ENCODE measurements at regions not wholly inside any gene's neighbourhood (a gene's known extent, or its start where the extent isn't known, plus 50 kb on each side); places are given as distances from the start of the nearest gene placed in this dataset.
"Not testable (repeated sequence)": the region's sequence is repeated elsewhere in the genome, so short reads cannot be mapped to it uniquely, and the experiment has no call there.

- no peaks in the 10 kb centered on the region for H3K27me3 ChIP-seq
- H3K4me3 ChIP-seq: no peak overlapping the region
- 42 to 45% methylated on average over 5 of the region's 5 CpGs for WGBS, 2 donors (ENCODE audit: low coverage in 1 of 2)
- H3K4me1 ChIP-seq: no peaks in the 10 kb centered on the region
- H3K27ac ChIP-seq: no peak overlapping the region
- no peak for TF ChIP-seq CTCF (IDR thresholded peaks at IDR 0.05)
- no peak for TF ChIP-seq POLR2AphosphoS5 (IDR thresholded peaks at IDR 0.05)
- TF ChIP-seq EP300 (IDR thresholded peaks at IDR 0.05): no peak
- no peak for TF ChIP-seq POLR2A (IDR thresholded peaks at IDR 0.05)
- no peaks in the 10 kb centered on the region for H3K36me3 ChIP-seq
- H3K9me3 ChIP-seq: no peaks in the 10 kb centered on the region
- no peak for ATAC-seq
These were observed 302.7 kb upstream of the SMIM21 start for GRCh38 chr18:75730249-75730648.

- H3K9me3 ChIP-seq: no peaks in the 10 kb centered on the region
- TF ChIP-seq EP300 (IDR thresholded peaks at IDR 0.05) (no peak), CTCF (IDR thresholded peaks at IDR 0.05) (no peak), POLR2A (IDR thresholded peaks at IDR 0.05) (no peak), POLR2AphosphoS5 (IDR thresholded peaks at IDR 0.05) (no peak)
- H3K27me3 ChIP-seq: no peaks in the 10 kb centered on the region
- no peak overlapping the region for H3K4me3 ChIP-seq
- WGBS, 2 donors (ENCODE audit: low coverage in 1 of 2): 73% methylated on average over 4 of the region's 7 CpGs; no CpG with 5 or more reads in 1 of the 2 donors
- H3K27ac ChIP-seq: no peak overlapping the region
- H3K36me3 ChIP-seq: no peaks in the 10 kb centered on the region
- ATAC-seq: no peak
- H3K4me1 ChIP-seq: no peaks in the 10 kb centered on the region
These were observed 301.1 kb upstream of the SMIM21 start for GRCh38 chr18:75728621-75729020.

- H3K9me3 ChIP-seq: no peaks in the 10 kb centered on the region
- ATAC-seq: no peak
- no peak overlapping the region for H3K27ac ChIP-seq
- WGBS, 2 donors (ENCODE audit: low coverage in 1 of 2): 33 to 51% methylated on average over 1 to 7 of the region's 7 CpGs
- H3K27me3 ChIP-seq: no peaks in the 10 kb centered on the region
- TF ChIP-seq EP300 (IDR thresholded peaks at IDR 0.05): no peak
- TF ChIP-seq CTCF (IDR thresholded peaks at IDR 0.05): peak in 3 of 4 experiments; percentile 17 to 48 (median 24)
- TF ChIP-seq POLR2AphosphoS5 (IDR thresholded peaks at IDR 0.05): no peak
- no peak overlapping the region for H3K4me3 ChIP-seq
- no peaks in the 10 kb centered on the region for H3K36me3 ChIP-seq
- no peaks in the 10 kb centered on the region for H3K4me1 ChIP-seq
These were observed 300.0 kb upstream of the SMIM21 start for GRCh38 chr18:75727456-75727855.

GRCh38 chr18:75723521-75724340 is 296.2 kb upstream of the SMIM21 start:
- 71 to 79% methylated on average over 10 of the region's 10 CpGs for WGBS, 2 donors (ENCODE audit: low coverage in 1 of 2)
- no peaks in the 10 kb centered on the region for H3K27me3 ChIP-seq
- H3K9me3 ChIP-seq: peaks cover 0 to 3% (median 0%) of the 10 kb centered on the region in 3 donors
- no peak for TF ChIP-seq POLR2AphosphoS5 (IDR thresholded peaks at IDR 0.05)
- no peak for TF ChIP-seq EP300 (IDR thresholded peaks at IDR 0.05)
- no peak for TF ChIP-seq CTCF (IDR thresholded peaks at IDR 0.05)
- no peaks in the 10 kb centered on the region for H3K4me1 ChIP-seq
- no peak for ATAC-seq
- H3K36me3 ChIP-seq: no peaks in the 10 kb centered on the region
- H3K4me3 ChIP-seq: no peak overlapping the region
- no peak overlapping the region for H3K27ac ChIP-seq

- ATAC-seq: no peak
- Histone ChIP-seq H3K36me3 (no peaks in the 10 kb centered on the region), H3K27me3 (no peaks in the 10 kb centered on the region), H3K27ac (no peak overlapping the region), H3K9me3 (peaks cover 0 to 3% (median 0%) of the 10 kb centered on the region in 3 donors), H3K4me1 (no peaks in the 10 kb centered on the region), H3K4me3 (no peak overlapping the region)
- 77% methylated on average over 3 of the region's 3 CpGs; no CpG with 5 or more reads in 1 of the 2 donors for WGBS, 2 donors (ENCODE audit: low coverage in 1 of 2)
- no peak for TF ChIP-seq POLR2A (IDR thresholded peaks at IDR 0.05)
- no peak for TF ChIP-seq EP300 (IDR thresholded peaks at IDR 0.05)
- TF ChIP-seq POLR2AphosphoS5 (IDR thresholded peaks at IDR 0.05): no peak
- no peak for TF ChIP-seq CTCF (IDR thresholded peaks at IDR 0.05)
These were observed 287.3 kb upstream of the SMIM21 start for GRCh38 chr18:75714766-75715165.

- H3K9me3 ChIP-seq, H3K27ac ChIP-seq, ATAC-seq, H3K27me3 ChIP-seq, H3K36me3 ChIP-seq, H3K4me3 ChIP-seq, H3K4me1 ChIP-seq: not testable (repeated sequence)
- 82 to 96% methylated on average over 9 of the region's 24 CpGs for WGBS, 2 donors (ENCODE audit: low coverage in 1 of 2)
These were observed 284.8 kb upstream of the SMIM21 start for GRCh38 chr18:75712124-75712867.
